HG03139 (cell line): ENCODE measurements at regions not wholly inside any gene's neighbourhood (a gene's known extent, or its start where the extent isn't known, plus 50 kb on each side); places are given as distances from the start of the nearest gene placed in this dataset.
A peak's percentile ranks its signal among the peaks of the same experiment; 100 is the strongest.
"Not testable (repeated sequence)": the region's sequence is repeated elsewhere in the genome, so short reads cannot be mapped to it uniquely, and the experiment has no call there.

Experiments used
- ATAC-seq: cut with Tn5 transposase; IDR thresholded peaks from one replicate; pipeline ENCODE4 v1.9.1; 2021; ENCODE audit not compliant: unreplicated experiment

DNA sequence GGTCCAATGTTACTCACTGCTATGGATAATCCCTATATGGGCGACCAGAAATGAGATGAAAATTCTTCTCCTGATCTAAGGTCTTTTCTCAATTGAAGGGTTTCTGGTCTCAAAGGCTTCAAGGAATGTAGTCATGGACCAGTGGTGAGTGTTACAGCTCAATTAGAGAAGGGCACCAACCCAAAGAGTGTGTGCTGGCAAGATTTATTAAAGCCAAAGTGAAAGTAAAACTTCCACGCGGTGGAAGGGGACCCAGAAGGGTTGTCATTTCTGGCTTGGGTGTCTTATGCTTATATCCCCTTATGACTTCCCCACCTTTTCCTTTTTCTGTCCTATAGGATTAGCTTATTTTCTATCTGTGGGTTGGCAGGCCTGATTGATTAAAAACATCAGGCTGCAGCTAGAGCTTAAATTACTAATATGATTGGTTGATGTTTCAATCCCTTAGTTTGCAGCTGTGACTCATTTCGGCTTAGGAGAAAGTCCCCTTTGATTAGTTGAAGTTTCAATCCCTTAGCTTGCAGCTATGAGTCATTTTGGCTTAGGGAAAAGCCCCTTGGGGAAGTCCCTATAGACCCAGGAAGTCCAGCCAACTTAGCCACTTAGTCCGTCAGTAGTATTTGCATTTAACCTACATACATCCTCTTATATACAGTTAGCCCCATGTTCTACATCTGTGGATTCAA, 179.5 kb upstream of the NLGN4Y start:
- peak; percentile 49 for ATAC-seq

DNA sequence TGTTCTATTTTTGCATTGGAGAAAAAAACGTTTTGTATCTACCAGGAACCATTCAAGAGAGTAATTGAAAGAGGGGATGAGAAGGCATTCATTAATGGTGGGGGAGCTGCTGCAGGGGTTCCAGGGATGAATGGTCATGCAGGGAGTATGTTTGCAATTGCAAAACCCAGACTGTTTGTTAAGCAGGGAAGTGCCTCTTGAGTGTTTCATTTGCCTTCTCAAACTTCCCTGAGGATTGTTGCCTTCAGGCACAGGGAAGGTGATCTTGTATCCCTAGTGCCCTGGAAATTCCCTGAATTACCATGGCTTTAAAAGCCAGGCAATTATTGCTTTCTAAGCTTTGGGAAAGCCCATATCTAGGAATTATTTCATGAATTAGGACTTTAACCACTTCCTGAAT, 172.7 kb upstream of the NLGN4Y start:
- no peak for ATAC-seq

DNA sequence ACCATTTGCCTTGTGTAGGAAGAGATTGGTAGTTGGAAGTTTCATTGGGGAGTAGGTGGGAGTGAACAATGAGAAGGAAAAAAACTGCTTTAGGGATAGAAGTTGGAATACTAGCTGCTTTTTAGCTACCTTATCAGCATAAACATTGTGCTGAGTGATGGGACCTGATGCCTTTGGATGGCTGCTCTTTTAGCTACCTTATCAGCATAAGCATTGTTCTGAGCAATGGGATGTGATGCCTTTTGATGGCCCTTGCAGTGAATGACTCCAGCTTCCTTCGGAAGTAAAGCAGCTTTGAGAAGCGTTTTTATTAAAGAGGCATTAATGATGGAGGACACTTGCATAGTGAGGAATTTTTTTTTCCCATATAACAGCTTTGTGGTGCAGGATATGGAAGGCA, 168.2 kb upstream of the NLGN4Y start:
- ATAC-seq, result no peak

DNA sequence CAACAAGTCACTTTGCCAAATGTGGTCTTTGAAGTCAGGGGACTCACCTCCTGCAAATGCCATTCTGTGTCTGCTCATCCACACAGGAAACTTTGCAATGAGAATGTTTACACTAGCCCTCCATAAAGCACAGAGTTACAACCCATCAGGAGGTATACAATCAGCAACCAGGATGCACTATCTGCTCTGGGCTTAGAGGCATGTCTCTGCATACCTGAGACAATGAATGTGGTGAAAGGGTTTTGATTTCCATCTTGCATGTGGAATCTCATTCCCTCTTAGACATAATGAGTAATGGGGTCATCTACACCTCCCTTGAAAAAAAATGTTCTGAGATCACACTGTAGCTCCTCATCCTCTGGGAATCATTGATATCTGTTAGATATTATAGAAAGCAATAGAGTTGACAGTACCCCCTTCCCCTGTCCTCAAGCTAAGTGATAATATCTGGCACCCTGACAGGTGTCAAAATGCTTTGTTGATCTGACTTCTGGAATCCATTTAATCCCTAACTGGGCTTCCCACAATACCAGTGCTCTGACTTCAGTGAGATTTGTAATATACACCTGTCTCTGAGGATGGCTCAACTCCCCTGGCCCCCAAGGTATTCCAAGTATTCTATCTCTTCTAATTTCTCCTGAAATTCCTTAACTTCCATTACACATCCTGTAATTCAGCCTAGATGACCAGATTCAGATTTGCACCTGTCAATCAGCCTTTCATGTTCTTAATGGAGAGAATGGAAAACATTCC, 163.4 kb upstream of the NLGN4Y start:
- no peak for ATAC-seq

DNA sequence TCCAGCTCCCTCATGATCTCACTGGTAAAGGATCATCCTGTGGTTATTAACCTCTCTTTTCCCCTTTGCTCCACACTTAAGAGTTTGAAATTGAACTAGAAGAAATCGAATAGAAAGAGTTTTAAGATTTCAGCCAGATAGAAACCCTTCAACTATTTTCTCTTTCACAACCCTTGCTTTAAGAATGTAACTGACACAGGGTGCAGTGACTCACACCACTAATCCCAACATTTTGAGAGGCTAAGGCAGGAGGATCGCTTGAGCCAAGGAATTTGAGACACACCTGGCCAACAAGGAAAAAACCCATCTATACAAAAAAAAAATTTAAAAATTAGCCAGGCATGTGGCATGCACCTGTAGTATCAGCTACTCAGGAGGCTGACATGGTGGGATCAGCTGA, 150.7 kb upstream of the NLGN4Y start:
- ATAC-seq, result no peak

DNA sequence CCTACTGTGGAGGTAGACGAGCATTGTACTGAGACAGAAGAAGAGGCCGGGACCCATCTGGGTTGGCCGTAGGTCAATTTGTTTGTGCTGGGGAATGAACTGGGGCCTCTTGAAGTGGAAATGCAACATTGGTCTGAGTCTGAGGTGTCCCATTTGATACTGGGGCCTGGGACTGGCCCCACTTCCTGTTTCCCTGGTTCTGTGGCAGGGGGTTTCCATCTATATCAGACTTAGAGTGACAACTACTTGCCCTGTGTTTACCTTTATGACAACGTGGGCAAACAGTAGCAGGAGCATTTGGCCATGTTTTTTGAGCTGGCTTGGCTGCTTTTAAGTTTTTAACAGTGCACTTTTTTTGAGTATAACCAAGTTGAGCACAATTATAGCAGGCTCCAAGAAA, 146.1 kb upstream of the NLGN4Y start:
- ATAC-seq, result no peak

DNA sequence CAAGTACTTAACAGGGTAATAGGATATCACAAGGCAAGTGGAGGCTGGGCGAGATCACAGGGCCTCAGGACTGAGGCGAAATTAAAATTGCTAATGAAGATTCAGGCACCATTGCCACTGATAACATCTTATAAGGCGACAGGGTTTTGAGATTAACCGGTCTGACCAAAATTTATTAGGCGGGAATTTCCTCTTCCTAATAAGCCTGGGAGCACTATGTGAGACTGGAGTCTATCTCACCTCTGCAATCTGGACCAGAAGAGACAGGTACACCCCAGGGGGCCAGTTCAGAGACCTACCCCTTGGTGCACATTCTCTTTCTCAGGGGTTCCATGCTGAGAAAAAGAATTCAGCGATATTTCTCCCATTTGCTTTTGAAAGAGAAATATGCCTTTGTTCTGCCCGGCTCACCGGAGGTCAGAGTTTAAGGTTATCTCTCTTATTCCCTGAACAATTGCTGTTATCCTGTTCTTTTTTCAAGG, 113.7 kb upstream of the NLGN4Y start:
- not testable (repeated sequence) for ATAC-seq

DNA sequence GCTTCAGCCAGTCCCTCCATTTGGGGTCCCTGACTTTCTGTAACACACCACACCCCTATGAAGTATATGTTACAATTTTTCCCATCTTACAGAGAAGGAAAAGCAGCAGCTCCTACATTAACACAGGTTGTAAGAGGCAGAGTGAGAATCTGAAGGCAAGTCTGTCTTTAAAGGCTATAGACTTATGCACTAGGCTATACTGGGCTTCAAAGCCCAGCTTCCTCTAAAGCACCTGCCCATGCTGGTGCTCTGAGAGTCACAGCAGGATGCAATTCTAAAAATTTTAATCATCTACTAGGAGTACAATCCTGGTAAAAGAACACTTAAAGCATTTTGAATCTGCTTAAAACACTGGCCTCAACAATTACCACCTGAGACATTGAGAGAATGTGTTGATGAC, 113.0 kb upstream of the NLGN4Y start:
- no peak for ATAC-seq

DNA sequence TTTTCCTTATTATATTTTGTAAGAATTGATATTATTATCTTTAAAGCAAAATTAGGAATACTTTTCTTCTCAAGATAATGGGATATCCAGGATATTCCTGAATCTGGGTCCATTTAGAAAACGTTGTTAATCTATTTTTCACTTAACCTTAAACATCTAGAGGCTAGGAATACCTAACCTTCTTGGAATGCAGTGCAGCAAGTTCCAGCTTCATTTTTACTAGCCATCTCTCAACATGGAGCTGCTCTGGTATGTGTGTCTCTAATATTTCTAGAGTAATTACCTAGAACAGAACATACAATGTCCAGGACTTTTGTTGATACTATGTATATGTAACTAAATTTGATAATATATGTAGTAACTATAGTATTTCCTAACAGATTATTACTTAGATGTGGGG, 87.8 kb upstream of the NLGN4Y start:
- no peak for ATAC-seq

DNA sequence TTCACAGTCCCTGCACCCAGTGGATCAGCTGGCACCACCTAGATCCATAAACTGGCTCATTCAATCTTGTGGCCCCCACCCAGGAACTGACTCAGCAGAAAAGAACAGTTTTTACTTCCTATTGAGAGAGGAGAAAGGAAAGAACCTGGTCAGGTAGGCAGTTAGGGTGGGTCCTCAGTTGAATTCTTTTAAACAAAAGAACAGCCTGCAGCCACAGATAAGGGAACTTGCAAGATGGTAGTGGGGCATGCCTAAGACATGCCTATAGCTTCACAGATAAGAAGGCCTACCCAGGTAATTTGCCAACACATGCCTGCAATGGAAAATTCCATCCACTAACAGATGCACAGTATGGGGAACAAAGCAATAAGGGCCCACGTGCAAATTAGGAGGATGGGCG, 86.7 kb upstream of the NLGN4Y start:
- ATAC-seq, result no peak

DNA sequence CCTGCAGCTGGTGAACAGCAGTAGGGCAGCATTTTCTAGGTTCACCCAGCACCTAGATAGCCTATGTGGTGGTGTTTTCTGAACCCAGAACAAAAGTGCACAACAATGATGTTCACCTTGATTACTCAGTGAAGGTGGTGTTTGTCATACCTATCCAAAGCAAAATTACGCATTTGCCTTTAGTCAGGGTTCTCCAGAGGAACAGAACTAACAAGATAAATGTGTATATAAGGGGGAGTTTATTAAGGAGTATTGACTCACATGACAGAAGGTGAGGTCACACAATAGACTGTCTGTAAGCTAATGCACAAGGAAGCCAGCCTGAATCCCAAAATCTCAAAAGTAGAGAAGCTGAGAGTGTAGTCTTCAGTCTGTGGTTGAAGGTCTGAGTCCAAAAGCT, 85.9 kb upstream of the NLGN4Y start:
- ATAC-seq, result no peak

DNA sequence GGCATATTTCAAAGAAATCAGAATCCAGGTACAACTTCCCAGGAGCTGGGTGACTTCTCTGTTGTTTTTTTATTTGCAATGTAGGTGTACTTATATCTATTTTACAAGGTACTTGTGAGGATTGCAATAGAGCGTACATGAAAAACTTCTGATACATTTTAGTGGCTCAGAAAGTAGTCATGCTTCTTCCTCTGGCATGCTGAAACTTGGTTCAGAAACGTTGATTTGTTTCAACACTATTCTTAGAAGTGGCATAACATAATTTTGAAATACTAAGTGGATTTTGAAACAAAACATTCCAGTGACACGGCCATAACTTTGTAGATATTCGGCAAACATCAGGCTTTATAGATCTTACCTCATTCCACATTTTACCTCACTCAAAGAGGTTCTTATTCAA, 79.8 kb upstream of the NLGN4Y start:
- no peak for ATAC-seq

DNA sequence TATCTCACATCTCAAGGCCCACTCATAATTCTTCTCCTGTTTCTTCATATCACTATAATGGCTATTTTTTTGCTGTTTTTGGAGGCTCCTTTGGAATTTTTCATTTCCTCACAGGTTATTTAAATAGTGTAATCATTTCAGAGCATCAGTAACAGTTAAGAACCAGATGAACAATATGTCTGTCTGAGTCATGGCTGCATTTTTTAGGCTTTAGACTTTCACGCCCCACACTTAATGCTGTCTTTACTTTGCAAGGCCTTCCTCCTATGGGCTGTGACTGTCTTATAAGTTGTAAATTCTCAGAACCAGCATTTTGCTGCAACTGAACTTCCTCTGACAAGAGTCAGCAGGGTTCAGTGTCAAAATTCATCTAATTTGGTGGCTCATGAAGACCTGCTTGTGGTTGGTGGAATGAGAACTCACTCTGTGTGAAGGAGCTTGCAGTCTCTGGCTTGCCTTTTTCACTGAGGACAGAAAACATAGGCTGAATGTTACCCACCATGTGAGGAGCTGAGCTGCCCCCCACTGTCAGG, 56.1 kb upstream of the NLGN4Y start:
- ATAC-seq, result no peak

DNA sequence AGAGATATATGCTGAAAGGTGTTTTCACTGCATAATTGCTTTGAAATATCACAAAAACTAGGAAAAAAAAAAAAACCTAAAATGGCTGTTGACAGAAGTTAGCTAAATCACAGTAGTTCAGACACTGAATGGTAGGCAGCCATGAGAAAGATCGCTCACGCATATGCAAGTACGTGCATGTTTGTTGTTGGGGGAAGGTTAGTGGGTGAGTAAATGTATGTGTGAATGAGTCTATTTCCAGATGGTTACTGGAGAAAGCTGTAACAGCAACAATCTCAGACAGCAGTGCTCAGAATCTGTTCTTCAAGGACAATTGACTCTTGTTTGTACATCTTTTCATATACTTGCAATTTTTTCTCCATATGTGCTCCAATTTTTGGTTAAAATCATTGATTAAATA, 51.9 kb upstream of the NLGN4Y start:
- ATAC-seq, result no peak

DNA sequence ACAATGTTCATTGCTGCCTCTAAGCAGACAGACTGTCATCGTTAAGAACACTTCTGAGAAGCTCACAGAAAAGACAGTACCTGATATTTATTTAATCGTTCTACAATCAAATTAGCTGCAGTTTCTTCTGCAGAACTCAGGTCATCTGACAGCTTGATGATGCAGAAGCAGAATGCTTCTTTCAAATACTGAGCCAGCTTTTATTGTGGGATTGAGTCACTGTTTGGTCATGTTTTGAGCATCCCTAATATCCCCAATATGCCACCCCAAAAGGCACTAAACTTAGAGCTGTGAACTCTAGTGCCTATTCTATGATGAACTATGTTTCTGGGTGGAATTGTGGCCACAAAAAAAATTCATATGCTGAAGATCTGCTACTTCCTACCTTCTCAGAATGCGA, 51.0 kb upstream of the NLGN4Y start:
- ATAC-seq, result no peak
